ENCODE measurements at regions not wholly inside any gene's neighbourhood (a gene's known extent, or its start where the extent isn't known, plus 50 kb on each side); places are given as distances from the start of the nearest gene placed in this dataset.

DNA sequence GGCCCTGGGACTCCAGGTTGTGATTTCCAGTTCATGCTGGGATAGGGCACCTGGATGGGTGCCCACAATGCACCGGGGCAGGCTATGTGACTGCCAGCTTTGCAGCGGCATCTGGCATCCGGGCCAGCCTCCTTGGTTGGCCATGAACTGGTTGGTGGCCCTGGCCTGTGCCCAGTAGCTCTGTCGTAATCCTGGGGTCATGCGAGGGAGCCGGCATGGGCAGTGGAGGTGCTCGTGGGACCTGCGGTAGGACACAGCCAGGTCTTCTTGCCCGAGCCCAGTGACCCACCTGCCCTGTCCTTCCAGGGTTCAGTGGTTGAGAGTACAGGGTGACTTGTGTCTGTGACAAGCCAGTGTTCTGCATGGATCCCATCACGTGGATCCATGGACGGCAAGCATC lies 237.9 kb downstream of the SNRPN start:
- TF ChIP-seq, protein P1, sequence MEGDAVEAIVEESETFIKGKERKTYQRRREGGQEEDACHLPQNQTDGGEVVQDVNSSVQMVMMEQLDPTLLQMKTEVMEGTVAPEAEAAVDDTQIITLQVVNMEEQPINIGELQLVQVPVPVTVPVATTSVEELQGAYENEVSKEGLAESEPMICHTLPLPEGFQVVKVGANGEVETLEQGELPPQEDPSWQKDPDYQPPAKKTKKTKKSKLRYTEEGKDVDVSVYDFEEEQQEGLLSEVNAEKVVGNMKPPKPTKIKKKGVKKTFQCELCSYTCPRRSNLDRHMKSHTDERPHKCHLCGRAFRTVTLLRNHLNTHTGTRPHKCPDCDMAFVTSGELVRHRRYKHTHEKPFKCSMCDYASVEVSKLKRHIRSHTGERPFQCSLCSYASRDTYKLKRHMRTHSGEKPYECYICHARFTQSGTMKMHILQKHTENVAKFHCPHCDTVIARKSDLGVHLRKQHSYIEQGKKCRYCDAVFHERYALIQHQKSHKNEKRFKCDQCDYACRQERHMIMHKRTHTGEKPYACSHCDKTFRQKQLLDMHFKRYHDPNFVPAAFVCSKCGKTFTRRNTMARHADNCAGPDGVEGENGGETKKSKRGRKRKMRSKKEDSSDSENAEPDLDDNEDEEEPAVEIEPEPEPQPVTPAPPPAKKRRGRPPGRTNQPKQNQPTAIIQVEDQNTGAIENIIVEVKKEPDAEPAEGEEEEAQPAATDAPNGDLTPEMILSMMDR (IDR thresholded peaks at IDR 0.05; ENCODE audit: low read depth, low read length), result no peak
- TF ChIP-seq POLR2A (IDR thresholded peaks at IDR 0.05; ENCODE audit: extremely low read depth, insufficient read length), result no peak

Measured in NB4 (cell line).